HEK293 (cell line): ENCODE measurements at regions not wholly inside any gene's neighbourhood (a gene's known extent, or its start where the extent isn't known, plus 50 kb on each side); places are given as distances from the start of the nearest gene placed in this dataset.

ENCODE experiments used
- CTCF ChIA-PET: fragments of 350-600 bp; formaldehyde crosslinking; extraction: SDS; loops from one replicate; lab custom pipeline; 2021; ENCODE audit warnings: antibody characterized with exemption; lab: Yijun Ruan, JAX
- POLR2A ChIA-PET: fragments of 300-600 bp; formaldehyde crosslinking; extraction: SDS; loops from one replicate; lab custom pipeline; 2020; ENCODE audit warnings: antibody characterized with exemption, inconsistent platforms; lab: Yijun Ruan, JAX
- H3K27ac ChIP-seq: fragments of 200-500 bp; sonication (Bioruptor generic); 2 replicates; pipeline ENCODE4 v1.5.1; 2014; ENCODE audit warnings: low read depth, low read length, control low read depth, inconsistent platforms; ENCODE audit errors: extremely low read depth
- H3K36me3 ChIP-seq, 2 experiments: fragments of 200-500 bp in 1 of 2; sonication (Bioruptor generic) in 1 of 2; 1 replicate in 1 of 2; 2 replicates in 1 of 2; pipeline ENCODE4 v1.5.1; 2014 to 2017; ENCODE audit warnings: inconsistent platforms in 2 of 2, low read length in 2 of 2; ENCODE audit not compliant: control insufficient read depth in 2 of 2, insufficient read depth in 1 of 2
- H3K4me1 ChIP-seq: fragments of 200-500 bp; sonication (Bioruptor generic); 2 replicates; pipeline ENCODE4 v1.5.1; 2014; ENCODE audit warnings: mild to moderate bottlenecking, low read length, inconsistent platforms; ENCODE audit not compliant: control insufficient read depth, insufficient read depth
- H3K4me3 ChIP-seq: 2 replicates; pipeline ENCODE4 v1.5.1; 2011; ENCODE audit warnings: low read depth, mild to moderate bottlenecking, control low read depth, low read length, moderate library complexity
- H3K9me3 ChIP-seq: fragments of 200-500 bp; sonication (Bioruptor generic); 2 replicates; pipeline ENCODE4 v1.5.1; 2014; ENCODE audit warnings: low read depth, low read length, inconsistent platforms; ENCODE audit not compliant: control insufficient read depth, insufficient read depth
- KLF16 ChIP-seq: fragments of 450-650 bp; formaldehyde crosslinking; IDR thresholded peaks from 2 replicates; pipeline ENCODE4 v1.5.1; 2017; ENCODE audit warnings: missing biosample characterization, missing genetic modification characterization
- KLF7 ChIP-seq: fragments of 450-650 bp; formaldehyde crosslinking; IDR thresholded peaks from 2 replicates; pipeline ENCODE4 v1.5.1; 2016; ENCODE audit warnings: missing biosample characterization, missing genetic modification characterization, borderline replicate concordance
- MEIS1 ChIP-seq: sonication (generic); formaldehyde crosslinking; IDR thresholded peaks from 2 replicates; pipeline ENCODE4 v1.8.1; 2022; ENCODE audit warnings: missing genetic modification reagents, mild to moderate bottlenecking, borderline replicate concordance
- PRDM2 ChIP-seq: fragments of 450-650 bp; formaldehyde crosslinking; IDR thresholded peaks from 2 replicates; pipeline ENCODE4 v1.5.1; 2016; ENCODE audit warnings: missing biosample characterization, missing genetic modification characterization, borderline replicate concordance
- PRDM6 ChIP-seq: fragments of 450-650 bp; formaldehyde crosslinking; IDR thresholded peaks from 2 replicates; pipeline ENCODE4 v1.5.1; 2017; ENCODE audit warnings: missing biosample characterization, missing genetic modification characterization
- SCRT2 ChIP-seq: fragments of 450-650 bp; formaldehyde crosslinking; IDR thresholded peaks from 2 replicates; pipeline ENCODE4 v1.5.1; 2016; ENCODE audit warnings: missing biosample characterization, missing genetic modification characterization
- ZBTB49 ChIP-seq: fragments of 450-650 bp; formaldehyde crosslinking; IDR thresholded peaks from 2 replicates; pipeline ENCODE4 v1.5.1; 2016; ENCODE audit warnings: missing biosample characterization, missing genetic modification characterization, low read depth
- ZNF266 ChIP-seq: fragments of 450-650 bp; formaldehyde crosslinking; IDR thresholded peaks from 2 replicates; pipeline ENCODE4 v1.5.1; 2016; ENCODE audit warnings: missing biosample characterization, missing genetic modification characterization, low read depth
- ZNF302 ChIP-seq: fragments of 450-650 bp; formaldehyde crosslinking; IDR thresholded peaks from 2 replicates; pipeline ENCODE4 v1.5.1; 2016; ENCODE audit warnings: missing biosample characterization, missing genetic modification characterization, low read depth
- ZNF473 ChIP-seq: fragments of 450-650 bp; formaldehyde crosslinking; IDR thresholded peaks from 2 replicates; pipeline ENCODE4 v1.5.1; 2017; ENCODE audit warnings: missing biosample characterization, missing genetic modification characterization
- ZNF488 ChIP-seq: fragments of 450-650 bp; formaldehyde crosslinking; IDR thresholded peaks from 2 replicates; pipeline ENCODE4 v1.5.1; 2016; ENCODE audit warnings: missing biosample characterization, missing genetic modification characterization
- ZNF513 ChIP-seq: fragments of 450-650 bp; IDR thresholded peaks from 2 replicates; pipeline ENCODE4 v1.5.1; 2018; ENCODE audit warnings: missing biosample characterization, missing genetic modification characterization
- ZNF654 ChIP-seq: fragments of 450-650 bp; formaldehyde crosslinking; IDR thresholded peaks from 2 replicates; pipeline ENCODE4 v1.5.1; 2016; ENCODE audit warnings: low read depth, missing biosample characterization, missing genetic modification characterization
- ZNF704 ChIP-seq: fragments of 450-650 bp; formaldehyde crosslinking; IDR thresholded peaks from 2 replicates; pipeline ENCODE4 v1.5.1; 2016; ENCODE audit warnings: missing biosample characterization, missing genetic modification characterization

GRCh38 chr17:14845591-14846281 is 419.4 kb downstream of the PMP22 start:
- ChIA-PET POLR2A (no interaction called here), CTCF (no interaction called here)
- TF ChIP-seq ZNF513 (tag by site-specific recombination) = no peak
- TF ChIP-seq ZNF704 = no peak
- TF ChIP-seq SCRT2 (tag by site-specific recombination) = peak; percentile 76
- H3K27ac ChIP-seq = no peak overlapping the region
- no peaks in the 10 kb centered on the region for H3K4me1 ChIP-seq
- H3K36me3 ChIP-seq = no peaks in the 10 kb centered on the region
- H3K9me3 ChIP-seq = no peaks in the 10 kb centered on the region
- H3K4me3 ChIP-seq = no peak overlapping the region

- Histone ChIP-seq H3K9me3 (no peaks in the 10 kb centered on the region), H3K36me3 (no peaks in the 10 kb centered on the region), H3K27ac (no peak overlapping the region), H3K4me1 (no peaks in the 10 kb centered on the region), H3K4me3 (no peak overlapping the region)
- ChIA-PET CTCF (no interaction called here), POLR2A (interaction anchor here (0.7 kb wide), 1 partner anchor 19 kb away, joined by 7 read pairs; no protein-coding TSS in a partner anchor)
- TF ChIP-seq KLF7 (tag by site-specific recombination) (no peak), ZNF302 (tag by site-specific recombination) (no peak)
These were observed 421.9 kb downstream of the PMP22 start for GRCh38 chr17:14843086-14843795.

GRCh38 chr17:14840616-14841231 is 424.4 kb downstream of the PMP22 start:
- H3K36me3 ChIP-seq = no peaks in the 10 kb centered on the region
- ChIA-PET CTCF (no interaction called here), POLR2A (no interaction called here)
- no peaks in the 10 kb centered on the region for H3K4me1 ChIP-seq
- H3K27ac ChIP-seq = no peak overlapping the region
- H3K4me3 ChIP-seq = no peak overlapping the region
- H3K9me3 ChIP-seq = no peaks in the 10 kb centered on the region
- TF ChIP-seq ZBTB49 (tag by site-specific recombination) (no peak), ZNF488 (no peak), MEIS1 (no peak), PRDM2 (tag by site-specific recombination) (no peak), ZNF654 (no peak), ZNF266 (tag by site-specific recombination) (no peak), PRDM6 (tag by site-specific recombination) (no peak), KLF16 (tag by site-specific recombination) (no peak), ZNF473 (tag by site-specific recombination) (no peak)
